ENCODE measurements at regions not wholly inside any gene's neighbourhood (a gene's known extent, or its start where the extent isn't known, plus 50 kb on each side); places are given as distances from the start of the nearest gene placed in this dataset.

DNA sequence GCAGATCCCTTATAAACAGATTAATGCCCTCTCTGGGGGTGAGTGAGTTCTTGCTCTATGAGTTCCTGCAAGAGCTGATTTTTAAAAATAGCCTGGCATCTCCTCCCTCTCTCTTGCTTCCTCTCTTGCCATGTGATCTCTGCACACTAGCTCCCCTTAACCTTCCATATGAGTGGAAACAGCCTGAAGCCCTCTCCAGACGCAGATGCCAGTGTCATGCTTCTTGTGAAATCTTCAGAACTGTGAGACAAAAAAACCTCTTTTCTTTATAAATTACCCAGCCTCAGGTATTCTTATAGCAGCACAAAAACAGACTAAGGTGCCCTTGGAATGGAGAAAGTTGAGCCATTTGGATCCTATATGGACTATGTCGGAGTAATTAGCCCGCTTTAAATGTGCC is 559.7 kb upstream of the CYLC2 start:
- TF ChIP-seq TCF12 (IDR thresholded peaks at IDR 0.05; ENCODE audit: low read depth), result no peak
- no peak for TF ChIP-seq RAD21 (IDR thresholded peaks at IDR 0.05; ENCODE audit: low read depth)
- no peak for TF ChIP-seq TAF1 (IDR thresholded peaks at IDR 0.05; ENCODE audit: low read depth)
- no peak for TF ChIP-seq EP300 (IDR thresholded peaks at IDR 0.05; ENCODE audit: borderline replicate concordance)
- TF ChIP-seq, protein P1, sequence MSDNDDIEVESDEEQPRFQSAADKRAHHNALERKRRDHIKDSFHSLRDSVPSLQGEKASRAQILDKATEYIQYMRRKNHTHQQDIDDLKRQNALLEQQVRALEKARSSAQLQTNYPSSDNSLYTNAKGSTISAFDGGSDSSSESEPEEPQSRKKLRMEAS (IDR thresholded peaks at IDR 0.05), result no peak
- TF ChIP-seq, protein P2, sequence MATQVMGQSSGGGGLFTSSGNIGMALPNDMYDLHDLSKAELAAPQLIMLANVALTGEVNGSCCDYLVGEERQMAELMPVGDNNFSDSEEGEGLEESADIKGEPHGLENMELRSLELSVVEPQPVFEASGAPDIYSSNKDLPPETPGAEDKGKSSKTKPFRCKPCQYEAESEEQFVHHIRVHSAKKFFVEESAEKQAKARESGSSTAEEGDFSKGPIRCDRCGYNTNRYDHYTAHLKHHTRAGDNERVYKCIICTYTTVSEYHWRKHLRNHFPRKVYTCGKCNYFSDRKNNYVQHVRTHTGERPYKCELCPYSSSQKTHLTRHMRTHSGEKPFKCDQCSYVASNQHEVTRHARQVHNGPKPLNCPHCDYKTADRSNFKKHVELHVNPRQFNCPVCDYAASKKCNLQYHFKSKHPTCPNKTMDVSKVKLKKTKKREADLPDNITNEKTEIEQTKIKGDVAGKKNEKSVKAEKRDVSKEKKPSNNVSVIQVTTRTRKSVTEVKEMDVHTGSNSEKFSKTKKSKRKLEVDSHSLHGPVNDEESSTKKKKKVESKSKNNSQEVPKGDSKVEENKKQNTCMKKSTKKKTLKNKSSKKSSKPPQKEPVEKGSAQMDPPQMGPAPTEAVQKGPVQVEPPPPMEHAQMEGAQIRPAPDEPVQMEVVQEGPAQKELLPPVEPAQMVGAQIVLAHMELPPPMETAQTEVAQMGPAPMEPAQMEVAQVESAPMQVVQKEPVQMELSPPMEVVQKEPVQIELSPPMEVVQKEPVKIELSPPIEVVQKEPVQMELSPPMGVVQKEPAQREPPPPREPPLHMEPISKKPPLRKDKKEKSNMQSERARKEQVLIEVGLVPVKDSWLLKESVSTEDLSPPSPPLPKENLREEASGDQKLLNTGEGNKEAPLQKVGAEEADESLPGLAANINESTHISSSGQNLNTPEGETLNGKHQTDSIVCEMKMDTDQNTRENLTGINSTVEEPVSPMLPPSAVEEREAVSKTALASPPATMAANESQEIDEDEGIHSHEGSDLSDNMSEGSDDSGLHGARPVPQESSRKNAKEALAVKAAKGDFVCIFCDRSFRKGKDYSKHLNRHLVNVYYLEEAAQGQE (IDR thresholded peaks at IDR 0.05; ENCODE audit: low read depth), result no peak
- TF ChIP-seq CREB1 (IDR thresholded peaks at IDR 0.05; ENCODE audit: low read depth), result no peak
- no peak for TF ChIP-seq NFIC (IDR thresholded peaks at IDR 0.05)
- TF ChIP-seq CEBPB (IDR thresholded peaks at IDR 0.05), result no peak
- no peak for TF ChIP-seq YY1 (IDR thresholded peaks at IDR 0.05; ENCODE audit: low read depth)
- TF ChIP-seq FOXM1 (IDR thresholded peaks at IDR 0.05; ENCODE audit: borderline replicate concordance, low read depth), result no peak
- no peak for TF ChIP-seq EGR1 (IDR thresholded peaks at IDR 0.05)

All from Ishikawa (cell line).